C4-2B (cell line): ENCODE measurements at regions not wholly inside any gene's neighbourhood (a gene's known extent, or its start where the extent isn't known, plus 50 kb on each side); places are given as distances from the start of the nearest gene placed in this dataset.

Experiments used
- H3K27ac ChIP-seq: fragments of 450-650 bp; 2 replicates; pipeline ENCODE4 v1.5.1; 2017
- ZFX ChIP-seq: fragments of 450-650 bp; IDR thresholded peaks from 2 replicates; pipeline ENCODE4 v1.6.1; 2017
- TF ChIP-seq, protein P1 (sequence below): fragments of 450-650 bp; conservative IDR thresholded peaks from 2 replicates; pipeline ENCODE4 v1.5.1; 2017; ENCODE audit warnings: mild to moderate bottlenecking

DNA sequence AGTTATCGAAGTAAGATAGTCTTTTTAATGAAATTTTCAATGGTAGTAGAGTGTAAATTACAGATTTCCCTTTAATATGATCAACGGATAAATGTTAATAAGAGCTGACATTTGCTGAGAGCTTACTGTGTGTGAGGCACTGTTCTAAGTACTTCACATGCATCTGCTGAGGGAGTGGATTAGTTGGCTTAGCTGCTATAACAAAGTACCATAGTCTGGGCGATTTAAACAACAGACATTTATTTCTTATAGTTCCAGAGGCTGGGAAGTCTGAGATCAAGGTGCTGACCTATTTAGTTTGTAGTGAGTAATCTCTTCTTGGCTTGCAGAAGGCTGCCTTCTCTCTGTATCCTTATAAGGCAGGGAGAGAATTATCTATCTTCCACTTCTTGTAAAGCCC is 174.3 kb downstream of the CEP135 start:
- TF ChIP-seq, protein P1, sequence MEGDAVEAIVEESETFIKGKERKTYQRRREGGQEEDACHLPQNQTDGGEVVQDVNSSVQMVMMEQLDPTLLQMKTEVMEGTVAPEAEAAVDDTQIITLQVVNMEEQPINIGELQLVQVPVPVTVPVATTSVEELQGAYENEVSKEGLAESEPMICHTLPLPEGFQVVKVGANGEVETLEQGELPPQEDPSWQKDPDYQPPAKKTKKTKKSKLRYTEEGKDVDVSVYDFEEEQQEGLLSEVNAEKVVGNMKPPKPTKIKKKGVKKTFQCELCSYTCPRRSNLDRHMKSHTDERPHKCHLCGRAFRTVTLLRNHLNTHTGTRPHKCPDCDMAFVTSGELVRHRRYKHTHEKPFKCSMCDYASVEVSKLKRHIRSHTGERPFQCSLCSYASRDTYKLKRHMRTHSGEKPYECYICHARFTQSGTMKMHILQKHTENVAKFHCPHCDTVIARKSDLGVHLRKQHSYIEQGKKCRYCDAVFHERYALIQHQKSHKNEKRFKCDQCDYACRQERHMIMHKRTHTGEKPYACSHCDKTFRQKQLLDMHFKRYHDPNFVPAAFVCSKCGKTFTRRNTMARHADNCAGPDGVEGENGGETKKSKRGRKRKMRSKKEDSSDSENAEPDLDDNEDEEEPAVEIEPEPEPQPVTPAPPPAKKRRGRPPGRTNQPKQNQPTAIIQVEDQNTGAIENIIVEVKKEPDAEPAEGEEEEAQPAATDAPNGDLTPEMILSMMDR, result no peak
- TF ChIP-seq ZFX, result no peak
- H3K27ac ChIP-seq, result no peak overlapping the region

DNA sequence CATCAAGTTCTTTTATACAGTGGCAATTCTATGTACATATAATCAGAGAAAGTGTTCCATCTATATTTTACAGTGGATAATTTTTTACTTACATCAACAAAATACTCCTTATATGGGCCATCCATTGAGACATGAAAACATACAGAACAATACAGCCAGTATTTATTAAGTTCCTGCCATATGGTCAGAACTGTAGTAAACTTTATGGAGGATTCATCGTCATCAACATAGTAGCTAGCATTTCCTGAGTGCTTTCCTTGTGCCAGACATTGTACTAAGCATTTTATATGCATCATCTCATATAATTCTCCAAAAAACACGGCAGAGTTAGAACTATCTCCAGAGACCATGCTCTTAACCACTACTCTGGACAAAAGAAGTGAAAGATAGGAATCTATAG is 170.1 kb downstream of the CEP135 start:
- H3K27ac ChIP-seq, result no peak overlapping the region
- TF ChIP-seq, protein P1, result no peak
- TF ChIP-seq ZFX, result no peak

DNA sequence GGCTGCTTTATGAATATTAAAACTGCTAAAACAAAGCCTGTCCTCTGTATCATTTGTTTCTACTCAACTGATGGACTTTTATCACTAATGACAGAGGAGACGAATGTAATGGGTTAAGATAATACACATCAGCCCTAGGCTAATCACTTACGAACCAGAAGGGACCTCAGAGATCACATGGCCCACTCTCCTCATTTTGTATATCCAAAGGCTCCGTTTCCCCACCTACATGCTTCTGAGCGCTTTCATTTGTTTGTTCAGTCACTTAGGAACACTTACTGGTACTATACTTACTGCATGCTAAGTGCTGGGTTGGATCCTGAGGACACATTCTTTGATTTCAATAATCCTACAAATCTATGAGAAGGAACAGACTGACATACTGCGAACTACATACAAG is 169.3 kb downstream of the CEP135 start:
- TF ChIP-seq ZFX, result no peak
- TF ChIP-seq, protein P1, result no peak

GRCh38 chr4:56115898-56116297 is 167.2 kb downstream of the CEP135 start:
- TF ChIP-seq, protein P1, result no peak
- no peak for TF ChIP-seq ZFX
- no peak overlapping the region for H3K27ac ChIP-seq

More for the DNA sequence above, 169.3 kb downstream of the CEP135 start:
- H3K27ac ChIP-seq, result no peak overlapping the region

DNA sequence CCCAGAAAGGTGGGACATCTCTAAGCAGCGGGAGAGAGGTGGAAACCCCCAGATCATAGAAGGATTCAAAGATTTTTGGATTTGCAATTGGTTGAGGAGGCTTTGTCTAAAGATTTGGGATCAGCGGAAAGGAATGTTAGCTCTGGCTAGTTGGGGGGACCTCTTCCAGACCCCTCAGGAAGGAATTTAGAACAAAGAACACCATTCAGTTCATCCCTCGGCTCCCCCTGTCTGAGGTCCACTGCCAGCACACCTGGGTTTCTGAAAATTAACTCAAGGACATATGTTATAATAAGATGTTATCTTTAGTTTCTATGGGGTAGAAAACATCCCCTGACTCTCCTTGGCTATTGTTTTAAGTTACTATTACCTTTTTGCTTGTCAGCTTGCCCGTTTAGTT is 163.6 kb downstream of the CEP135 start:
- no peak for TF ChIP-seq ZFX
- TF ChIP-seq, protein P1, result no peak
- no peak overlapping the region for H3K27ac ChIP-seq

DNA sequence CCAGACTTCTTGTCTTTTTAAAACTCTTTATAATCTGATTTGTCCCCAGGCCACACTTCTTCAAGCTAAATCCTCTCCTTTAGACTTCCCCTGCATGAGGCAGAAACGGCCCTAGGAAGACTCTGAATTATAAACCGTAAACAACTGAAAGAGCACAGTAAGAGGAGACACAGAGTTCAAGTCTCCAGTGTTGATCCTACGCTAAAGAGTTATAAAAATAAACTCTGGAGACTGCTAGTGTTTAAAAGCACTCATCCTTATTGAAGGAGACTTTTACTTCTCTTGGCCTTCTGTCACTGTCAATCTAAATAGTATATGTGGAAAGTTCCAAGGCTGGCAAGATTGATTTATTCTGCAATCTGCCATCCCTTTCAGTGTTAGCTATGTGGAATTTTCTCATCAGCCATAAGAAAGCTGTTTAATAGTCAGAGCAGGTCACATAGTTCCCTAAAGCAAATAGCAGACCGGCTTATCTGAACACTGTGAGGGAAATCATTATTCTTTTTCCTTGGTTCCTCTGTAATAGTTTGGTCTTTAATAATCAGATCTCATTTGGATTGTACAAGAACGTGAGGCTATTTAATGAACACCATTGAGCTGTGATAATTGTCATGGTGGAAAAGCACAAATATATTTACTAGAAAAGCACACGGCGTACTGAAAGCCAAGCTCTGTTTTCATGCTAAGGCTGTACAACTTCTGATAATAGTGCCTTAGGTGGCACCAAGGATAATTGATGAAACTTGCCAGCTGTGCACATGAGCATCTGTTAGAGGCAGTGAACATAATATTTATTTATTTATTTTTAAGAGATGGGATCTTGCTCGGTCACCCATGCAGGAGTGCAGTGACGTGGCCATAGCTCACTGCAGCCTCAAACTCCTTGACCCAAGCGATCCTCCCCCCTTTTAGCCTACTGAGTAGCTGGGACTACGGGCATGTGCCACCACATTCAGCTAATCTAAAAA is 157.7 kb downstream of the CEP135 start:
- TF ChIP-seq, protein P1, result no peak
- TF ChIP-seq ZFX, result no peak
- H3K27ac ChIP-seq, result no peak overlapping the region

GRCh38 chr4:56104188-56104587 is 155.4 kb downstream of the CEP135 start:
- H3K27ac ChIP-seq, result no peak overlapping the region
- TF ChIP-seq, protein P1, result no peak
- TF ChIP-seq ZFX, result no peak
